ENCODE measurements at regions not wholly inside any gene's neighbourhood (a gene's known extent, or its start where the extent isn't known, plus 50 kb on each side); places are given as distances from the start of the nearest gene placed in this dataset.

GRCh38 chr2:152826581-152827279 is 108.3 kb downstream of the ARL6IP6 start:
- TF ChIP-seq CTCF (conservative IDR thresholded peaks at IDR 0.05 in 1 of 2, IDR thresholded peaks at IDR 0.05 in 1 of 2; ENCODE audit: low read depth in 1 of 2, low read length in 2 of 2) (no peak), EZH2 (IDR thresholded peaks at IDR 0.05; ENCODE audit: low read length, missing control alignments) (no peak)

Measured in fibroblast of lung (primary cell).